Astrocyte (in vitro differentiated cells and primary cell): ENCODE measurements at regions not wholly inside any gene's neighbourhood (a gene's known extent, or its start where the extent isn't known, plus 50 kb on each side); places are given as distances from the start of the nearest gene placed in this dataset.

Experiments
- CTCF ChIP-seq: IDR thresholded peaks from 2 replicates; pipeline ENCODE4 v1.5.1; 2011; ENCODE audit warnings: low read depth, mild to moderate bottlenecking, inconsistent platforms, low read length, moderate library complexity; ENCODE audit not compliant: insufficient read depth
- EZH2 ChIP-seq: IDR thresholded peaks from 2 replicates; pipeline ENCODE4 v1.6.1; 2012; ENCODE audit warnings: mild to moderate bottlenecking, low read length, inconsistent platforms; ENCODE audit not compliant: insufficient read depth

- TF ChIP-seq CTCF (no peak), EZH2 (no peak)
Measured at GRCh38 chr10:128721963-128722445, 595.8 kb upstream of the MKI67 start.
